ENCODE measurements at regions not wholly inside any gene's neighbourhood (a gene's known extent, or its start where the extent isn't known, plus 50 kb on each side); places are given as distances from the start of the nearest gene placed in this dataset.

- TF ChIP-seq, protein P1, sequence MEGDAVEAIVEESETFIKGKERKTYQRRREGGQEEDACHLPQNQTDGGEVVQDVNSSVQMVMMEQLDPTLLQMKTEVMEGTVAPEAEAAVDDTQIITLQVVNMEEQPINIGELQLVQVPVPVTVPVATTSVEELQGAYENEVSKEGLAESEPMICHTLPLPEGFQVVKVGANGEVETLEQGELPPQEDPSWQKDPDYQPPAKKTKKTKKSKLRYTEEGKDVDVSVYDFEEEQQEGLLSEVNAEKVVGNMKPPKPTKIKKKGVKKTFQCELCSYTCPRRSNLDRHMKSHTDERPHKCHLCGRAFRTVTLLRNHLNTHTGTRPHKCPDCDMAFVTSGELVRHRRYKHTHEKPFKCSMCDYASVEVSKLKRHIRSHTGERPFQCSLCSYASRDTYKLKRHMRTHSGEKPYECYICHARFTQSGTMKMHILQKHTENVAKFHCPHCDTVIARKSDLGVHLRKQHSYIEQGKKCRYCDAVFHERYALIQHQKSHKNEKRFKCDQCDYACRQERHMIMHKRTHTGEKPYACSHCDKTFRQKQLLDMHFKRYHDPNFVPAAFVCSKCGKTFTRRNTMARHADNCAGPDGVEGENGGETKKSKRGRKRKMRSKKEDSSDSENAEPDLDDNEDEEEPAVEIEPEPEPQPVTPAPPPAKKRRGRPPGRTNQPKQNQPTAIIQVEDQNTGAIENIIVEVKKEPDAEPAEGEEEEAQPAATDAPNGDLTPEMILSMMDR (conservative IDR thresholded peaks at IDR 0.05 in 1 of 2, IDR thresholded peaks at IDR 0.05 in 1 of 2; ENCODE audit: low read depth in 1 of 2, low read length in 2 of 2), result no peak
- TF ChIP-seq EZH2 (IDR thresholded peaks at IDR 0.05; ENCODE audit: low read length, missing control alignments), result no peak
Measured at GRCh38 chr18:76306685-76307292, 188.3 kb downstream of the ZNF516 start.

Measured in fibroblast of lung (primary cell).